PC-3 (cell line): ENCODE measurements at regions not wholly inside any gene's neighbourhood (a gene's known extent, or its start where the extent isn't known, plus 50 kb on each side); places are given as distances from the start of the nearest gene placed in this dataset.

Source experiments
- ATAC-seq: fragments of 200-7000 bp; cut with Tn5 transposase; 2 replicates; pipeline ENCODE4 v1.9.1; 2020; ENCODE audit warnings: mild to moderate bottlenecking, moderate library complexity
- BruUV-seq: library from RNA; stranded (reverse); fragments of 400-500 nt; replicated peaks from 2 replicates; lab custom pipeline; 2021; lab: Mats Ljungman, UMichigan
- CTCF ChIA-PET: fragments of 300-600 bp; sonication (Branson Sonifier 250); formaldehyde crosslinking; loops from one replicate; lab custom pipeline; 2022; ENCODE audit warnings: antibody characterized with exemption; lab: Charles Lee
- POLR2A ChIA-PET: fragments of 300-600 bp; sonication (Branson Sonifier 250); formaldehyde crosslinking; loops from one replicate; lab custom pipeline; 2022; ENCODE audit warnings: antibody characterized with exemption; ENCODE audit not compliant: unreplicated experiment; lab: Charles Lee
- DNase-seq: peaks from one replicate; pipeline ENCODE4 v3.0.0-alpha.2; 2015
- H2AFZ ChIP-seq: fragments of 300-600 bp; sonication (generic); 2 replicates; pipeline ENCODE4 v1.6.0; 2016; ENCODE audit warnings: antibody characterized with exemption, low read length
- H3F3A ChIP-seq: fragments of 300-600 bp; sonication (generic); one replicate; pipeline ENCODE4 v1.6.0; 2017; ENCODE audit warnings: antibody characterized with exemption, low read length, control low read depth, mild to moderate bottlenecking; ENCODE audit not compliant: unreplicated experiment
- H3K27ac ChIP-seq: fragments of 300-600 bp; sonication (generic); 2 replicates; pipeline ENCODE4 v1.5.1; 2016; ENCODE audit warnings: mild to moderate bottlenecking, low read length
- H3K27me3 ChIP-seq: fragments of 300-600 bp; sonication (generic); 2 replicates; pipeline ENCODE4 v1.6.1; 2016; ENCODE audit warnings: low read length, mixed read lengths
- H3K36me3 ChIP-seq: fragments of 300-600 bp; sonication (generic); 2 replicates; pipeline ENCODE4 v1.6.1; 2016; ENCODE audit warnings: low read depth, mixed run types, low read length, mixed read lengths
- H3K4me1 ChIP-seq: fragments of 300-600 bp; sonication (generic); 2 replicates; pipeline ENCODE4 v1.5.1; 2016; ENCODE audit warnings: low read length; ENCODE audit not compliant: insufficient read depth
- H3K4me2 ChIP-seq: fragments of 300-600 bp; sonication (generic); 2 replicates; pipeline ENCODE4 v1.6.0; 2016; ENCODE audit warnings: low read length
- H3K4me3 ChIP-seq: fragments of 300-600 bp; sonication (generic); 2 replicates; pipeline ENCODE4 v1.5.1; 2016; ENCODE audit warnings: mild to moderate bottlenecking, low read length, mixed read lengths
- H3K79me2 ChIP-seq: fragments of 300-600 bp; sonication (generic); 2 replicates; pipeline ENCODE4 v1.6.1; 2017; ENCODE audit warnings: low read length, mixed read lengths
- H3K9ac ChIP-seq: fragments of 300-600 bp; sonication (generic); 2 replicates; pipeline ENCODE4 v1.6.0; 2016; ENCODE audit warnings: mild to moderate bottlenecking, low read length
- H3K9me2 ChIP-seq: fragments of 300-600 bp; sonication (generic); replicated peaks from 2 replicates; pipeline ENCODE4 v1.6.1; 2016; ENCODE audit warnings: mixed run types, low read length, mixed read lengths
- H3K9me3 ChIP-seq: fragments of 300-600 bp; sonication (generic); 2 replicates; pipeline ENCODE4 v1.6.1; 2016; ENCODE audit warnings: low read length, mixed read lengths
- H4K20me1 ChIP-seq: fragments of 300-600 bp; sonication (generic); 2 replicates; pipeline ENCODE4 v1.6.1; 2016; ENCODE audit warnings: low read length, mixed read lengths
- EZH2 ChIP-seq: fragments of 300-600 bp; sonication (generic); IDR thresholded peaks from one replicate; pipeline ENCODE4 v1.6.1; 2017; ENCODE audit warnings: antibody characterized with exemption, mild to moderate bottlenecking, low read length; ENCODE audit not compliant: unreplicated experiment
- EZH2phosphoT487 ChIP-seq: fragments of 300-600 bp; sonication (generic); IDR thresholded peaks from 2 replicates; pipeline ENCODE4 v1.6.1; 2018; ENCODE audit warnings: mild to moderate bottlenecking, antibody characterized with exemption, low read length, borderline replicate concordance
- intact Hi-C: fragments of 100-400 bp; cut with micrococcal nuclease; formaldehyde crosslinking; loops from 2 replicates; pipeline ENCODE4 v1.9.0; 2023
- TF ChIP-seq, protein P1 (sequence below): fragments of 300-600 bp; sonication (generic); conservative IDR thresholded peaks from 2 replicates; pipeline ENCODE4 v1.5.1; 2017; ENCODE audit warnings: antibody characterized with exemption, low read depth, mild to moderate bottlenecking, low read length

DNA sequence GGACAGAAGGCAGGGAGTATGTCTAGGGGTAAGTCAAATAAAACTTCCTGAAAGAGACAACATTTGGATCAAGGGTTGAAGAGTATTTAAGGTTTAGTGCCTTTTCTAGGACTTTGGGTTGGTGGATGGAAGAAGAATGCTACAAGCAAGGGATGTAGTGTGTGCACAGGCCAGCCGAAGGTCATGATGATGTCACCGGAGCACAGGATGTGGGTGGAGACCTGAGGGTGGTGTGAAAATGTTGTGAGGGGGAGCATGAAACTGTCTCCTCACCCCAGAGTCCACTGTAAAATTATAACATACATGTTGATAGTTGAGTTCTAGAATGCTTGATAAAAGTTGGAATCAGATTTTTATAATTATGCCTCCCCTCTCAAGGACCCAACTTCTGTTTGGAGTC is 553.3 kb upstream of the SGCD start:
- DNase-seq (no peak), ATAC-seq (no peak)
- Histone ChIP-seq H3K27me3 (no peaks in the 10 kb centered on the region), H3K79me2 (no peaks in the 10 kb centered on the region), H3K9me3 (no peaks in the 10 kb centered on the region), H3K9ac (no peak overlapping the region), H3K4me2 (no peak overlapping the region), H3K4me1 (no peaks in the 10 kb centered on the region), H2AFZ (no peak overlapping the region), H3F3A (no peaks in the 10 kb centered on the region), H3K9me2 (no peaks in the 10 kb centered on the region), H4K20me1 (no peaks in the 10 kb centered on the region), H3K36me3 (no peaks in the 10 kb centered on the region), H3K27ac (no peak overlapping the region), H3K4me3 (no peak overlapping the region)
- no TSS peak for BruUV-seq
- ChIA-PET CTCF (no interaction called here), POLR2A (no interaction called here)
- intact Hi-C loops = no loop called here
- TF ChIP-seq EZH2phosphoT487 (no peak), EZH2 (no peak)
- TF ChIP-seq, protein P1, sequence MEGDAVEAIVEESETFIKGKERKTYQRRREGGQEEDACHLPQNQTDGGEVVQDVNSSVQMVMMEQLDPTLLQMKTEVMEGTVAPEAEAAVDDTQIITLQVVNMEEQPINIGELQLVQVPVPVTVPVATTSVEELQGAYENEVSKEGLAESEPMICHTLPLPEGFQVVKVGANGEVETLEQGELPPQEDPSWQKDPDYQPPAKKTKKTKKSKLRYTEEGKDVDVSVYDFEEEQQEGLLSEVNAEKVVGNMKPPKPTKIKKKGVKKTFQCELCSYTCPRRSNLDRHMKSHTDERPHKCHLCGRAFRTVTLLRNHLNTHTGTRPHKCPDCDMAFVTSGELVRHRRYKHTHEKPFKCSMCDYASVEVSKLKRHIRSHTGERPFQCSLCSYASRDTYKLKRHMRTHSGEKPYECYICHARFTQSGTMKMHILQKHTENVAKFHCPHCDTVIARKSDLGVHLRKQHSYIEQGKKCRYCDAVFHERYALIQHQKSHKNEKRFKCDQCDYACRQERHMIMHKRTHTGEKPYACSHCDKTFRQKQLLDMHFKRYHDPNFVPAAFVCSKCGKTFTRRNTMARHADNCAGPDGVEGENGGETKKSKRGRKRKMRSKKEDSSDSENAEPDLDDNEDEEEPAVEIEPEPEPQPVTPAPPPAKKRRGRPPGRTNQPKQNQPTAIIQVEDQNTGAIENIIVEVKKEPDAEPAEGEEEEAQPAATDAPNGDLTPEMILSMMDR = no peak

GRCh38 chr5:155780260-155780659 is 546.7 kb upstream of the SGCD start:
- H3K9me3 ChIP-seq = 0 out of 2 replicates have a peak, but pooled peaks cover 6% of the 10 kb centered on the region
- no peaks in the 10 kb centered on the region for H3K36me3 ChIP-seq
- no peaks in the 10 kb centered on the region for H3K9me2 ChIP-seq
- no peak overlapping the region for H2AFZ ChIP-seq
- no peak overlapping the region for H3K9ac ChIP-seq
- no TSS peak for BruUV-seq
- no peaks in the 10 kb centered on the region for H3F3A ChIP-seq
- no peaks in the 10 kb centered on the region for H4K20me1 ChIP-seq
- no peak for DNase-seq
- H3K79me2 ChIP-seq = no peaks in the 10 kb centered on the region
- ATAC-seq = no peak
- TF ChIP-seq EZH2 (no peak), EZH2phosphoT487 (no peak)
- TF ChIP-seq, protein P1 = no peak
- ChIA-PET POLR2A (no interaction called here), CTCF (no interaction called here)
- no peaks in the 10 kb centered on the region for H3K27me3 ChIP-seq
- no peak overlapping the region for H3K4me3 ChIP-seq
- no peaks in the 10 kb centered on the region for H3K4me1 ChIP-seq
- H3K4me2 ChIP-seq = no peak overlapping the region
- intact Hi-C loops = no loop called here
- no peak overlapping the region for H3K27ac ChIP-seq

DNA sequence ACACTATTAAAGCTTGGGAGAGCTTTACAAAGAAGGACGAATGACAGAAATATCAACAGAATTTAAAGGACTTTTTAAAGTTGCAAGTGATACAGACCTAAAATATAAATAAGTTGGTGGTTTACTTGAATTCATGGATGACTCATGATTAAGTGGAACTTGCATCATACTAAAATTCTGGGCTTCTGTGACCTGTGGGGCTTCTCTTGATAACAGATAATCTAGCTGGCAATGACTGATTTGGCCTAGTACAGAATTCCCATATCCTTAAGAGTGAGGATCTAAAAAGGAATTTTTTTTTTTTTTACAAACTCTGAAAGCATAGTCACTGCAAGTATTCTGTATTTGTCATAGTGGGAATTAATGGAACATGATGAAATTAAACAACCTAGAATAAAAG is 543.7 kb upstream of the SGCD start:
- no peaks in the 10 kb centered on the region for H3K4me1 ChIP-seq
- intact Hi-C loops = no loop called here
- H3K9me3 ChIP-seq = 0 out of 2 replicates have a peak, but pooled peaks cover 6% of the 10 kb centered on the region
- ATAC-seq (no peak), DNase-seq (no peak)
- TF ChIP-seq, protein P1 = no peak
- TF ChIP-seq EZH2 (no peak), EZH2phosphoT487 (no peak)
- H3K79me2 ChIP-seq = no peaks in the 10 kb centered on the region
- no peak overlapping the region for H3K9ac ChIP-seq
- ChIA-PET CTCF (no interaction called here), POLR2A (no interaction called here)
- no peaks in the 10 kb centered on the region for H4K20me1 ChIP-seq
- BruUV-seq = no TSS peak
- H3K27me3 ChIP-seq = no peaks in the 10 kb centered on the region
- H3K4me2 ChIP-seq = no peak overlapping the region
- H3K4me3 ChIP-seq = no peak overlapping the region
- H3K36me3 ChIP-seq = no peaks in the 10 kb centered on the region
- H3K9me2 ChIP-seq = no peaks in the 10 kb centered on the region
- no peaks in the 10 kb centered on the region for H3F3A ChIP-seq
- no peak overlapping the region for H2AFZ ChIP-seq
- no peak overlapping the region for H3K27ac ChIP-seq
